SK-N-SH treated with all-trans-retinoic acid at 6 μM for 48 hours (cell line): ENCODE measurements at regions not wholly inside any gene's neighbourhood (a gene's known extent, or its start where the extent isn't known, plus 50 kb on each side); places are given as distances from the start of the nearest gene placed in this dataset.

ENCODE experiments used
- CSDC2 ChIP-seq: fragments of 250-450 bp; sonication (Bioruptor Pico); IDR thresholded peaks from 2 replicates; pipeline ENCODE4 v1.5.0; 2020; ENCODE audit warnings: mild to moderate bottlenecking, moderate library complexity
- RARB ChIP-seq: fragments of 250-450 bp; sonication (Bioruptor Pico); IDR thresholded peaks from 2 replicates; pipeline ENCODE4 v1.8.0; 2021; ENCODE audit warnings: mild to moderate bottlenecking, moderate library complexity
- TF ChIP-seq, protein P1 (sequence below): fragments of 250-450 bp; sonication (Bioruptor Pico); IDR thresholded peaks from 2 replicates; pipeline ENCODE4 v1.8.0; 2020; ENCODE audit warnings: mild to moderate bottlenecking, moderate library complexity, borderline replicate concordance

DNA sequence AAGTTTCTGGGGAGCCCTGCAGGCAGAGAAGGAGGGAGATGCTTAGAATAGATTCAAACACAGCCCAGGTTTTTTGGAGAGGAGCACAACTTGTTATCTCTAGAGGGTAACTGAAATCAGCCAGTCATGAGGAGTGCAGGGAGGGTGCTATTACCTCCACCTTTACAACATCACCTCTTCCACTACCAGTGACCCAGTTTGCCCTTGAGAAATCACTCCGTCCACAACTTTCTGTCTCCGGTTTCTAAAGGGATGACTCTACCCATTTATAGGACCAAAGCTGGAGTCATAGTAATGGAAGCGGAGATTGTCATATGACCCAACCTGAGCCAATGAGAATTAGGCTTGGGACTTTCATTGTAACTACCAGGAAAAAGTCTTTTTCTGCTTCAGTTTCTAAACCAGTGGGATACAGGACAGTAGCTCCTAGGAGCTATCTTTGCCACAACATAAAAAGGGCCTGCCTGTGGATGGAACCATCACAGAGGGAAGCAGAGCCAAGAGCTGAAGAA, 131.2 kb upstream of the SERPIND1 start:
- TF ChIP-seq, protein P1, sequence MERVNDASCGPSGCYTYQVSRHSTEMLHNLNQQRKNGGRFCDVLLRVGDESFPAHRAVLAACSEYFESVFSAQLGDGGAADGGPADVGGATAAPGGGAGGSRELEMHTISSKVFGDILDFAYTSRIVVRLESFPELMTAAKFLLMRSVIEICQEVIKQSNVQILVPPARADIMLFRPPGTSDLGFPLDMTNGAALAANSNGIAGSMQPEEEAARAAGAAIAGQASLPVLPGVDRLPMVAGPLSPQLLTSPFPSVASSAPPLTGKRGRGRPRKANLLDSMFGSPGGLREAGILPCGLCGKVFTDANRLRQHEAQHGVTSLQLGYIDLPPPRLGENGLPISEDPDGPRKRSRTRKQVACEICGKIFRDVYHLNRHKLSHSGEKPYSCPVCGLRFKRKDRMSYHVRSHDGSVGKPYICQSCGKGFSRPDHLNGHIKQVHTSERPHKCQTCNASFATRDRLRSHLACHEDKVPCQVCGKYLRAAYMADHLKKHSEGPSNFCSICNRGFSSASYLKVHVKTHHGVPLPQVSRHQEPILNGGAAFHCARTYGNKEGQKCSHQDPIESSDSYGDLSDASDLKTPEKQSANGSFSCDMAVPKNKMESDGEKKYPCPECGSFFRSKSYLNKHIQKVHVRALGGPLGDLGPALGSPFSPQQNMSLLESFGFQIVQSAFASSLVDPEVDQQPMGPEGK = no peak
- TF ChIP-seq CSDC2 (CRISPR knock-in tag) (no peak), RARB (CRISPR knock-in tag) (no peak)
